ENCODE measurements at regions not wholly inside any gene's neighbourhood (a gene's known extent, or its start where the extent isn't known, plus 50 kb on each side); places are given as distances from the start of the nearest gene placed in this dataset.

DNA sequence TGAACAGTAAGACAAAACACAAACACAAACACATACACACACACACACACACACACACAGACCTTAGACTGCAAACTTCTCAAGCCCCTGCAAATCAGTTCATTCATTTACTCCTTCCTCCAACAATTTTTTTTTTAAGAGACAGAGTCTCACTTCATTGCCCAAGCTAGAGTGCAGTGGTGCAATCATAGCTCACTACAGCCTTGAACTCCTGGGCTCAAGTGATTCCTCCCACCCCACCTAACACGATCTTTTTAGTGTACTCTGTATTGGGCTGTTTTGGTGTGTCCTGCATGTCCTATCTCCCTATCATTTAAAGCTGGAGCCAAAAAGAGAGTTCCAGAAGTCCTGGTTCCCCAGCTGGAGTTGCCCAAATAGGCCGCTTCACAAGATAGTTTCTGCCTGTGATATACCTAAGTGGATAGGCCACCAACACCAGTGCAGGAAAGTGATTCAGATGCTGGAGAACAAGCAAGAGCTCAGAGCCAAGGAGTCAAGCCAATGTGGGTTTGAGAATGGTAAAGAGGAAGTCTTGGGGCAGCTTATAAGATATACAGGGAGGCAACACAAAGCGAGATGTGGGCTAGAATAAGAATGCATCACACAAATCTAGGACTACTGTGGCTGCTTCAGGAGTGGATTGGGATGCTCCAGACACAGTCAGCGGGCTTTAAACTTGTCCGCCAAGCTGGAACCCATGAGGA, 85.4 kb upstream of the RAPGEF2 start:
- no peak overlapping the region for H4K8ac ChIP-seq (ENCODE audit: low read length)
- H3K27me3 ChIP-seq (ENCODE audit: control insufficient read depth in 1 of 2, insufficient read depth in 1 of 2, low read length in 2 of 2): no peaks in the 10 kb centered on the region
- no peak for DNase-seq
- no peak overlapping the region for H2AFZ ChIP-seq (ENCODE audit: low read depth, low read length)
- no peak overlapping the region for H2BK120ac ChIP-seq (ENCODE audit: low read depth, low read length)
- no peaks in the 10 kb centered on the region for H3K4me1 ChIP-seq (ENCODE audit: control insufficient read depth, insufficient read depth, low read depth, low read length)
- no peak overlapping the region for H3K9ac ChIP-seq (ENCODE audit: low read length)
- H2BK5ac ChIP-seq (ENCODE audit: low read depth, low read length, poor library complexity, severe bottlenecking): no peak overlapping the region
- H3K14ac ChIP-seq (ENCODE audit: low read length in 2 of 2): no peak overlapping the region
- H3K4ac ChIP-seq (ENCODE audit: low read depth in 1 of 2, low read length in 2 of 2): no peak overlapping the region
- H3K79me1 ChIP-seq (replicated peaks; ENCODE audit: low read length, poor library complexity, severe bottlenecking): no peaks in the 10 kb centered on the region
- H3K9me3 ChIP-seq (ENCODE audit: control insufficient read depth, low read length): no peaks in the 10 kb centered on the region
- H3K4me2 ChIP-seq (ENCODE audit: low read length, poor library complexity, severe bottlenecking): no peak overlapping the region
- H3K27ac ChIP-seq (ENCODE audit: low read length, poor library complexity, severe bottlenecking): peak overlapping the region; percentile 81
- no peak overlapping the region for H4K91ac ChIP-seq (ENCODE audit: low read length)
- WGBS: 84% methylated on average over 5 of the region's 5 CpGs
- no peak overlapping the region for H3K23ac ChIP-seq (ENCODE audit: low read length in 2 of 2)
- H3K18ac ChIP-seq (ENCODE audit: low read depth in 1 of 2, low read length in 2 of 2): no peak overlapping the region
- H2BK15ac ChIP-seq (ENCODE audit: low read depth, poor library complexity, severe bottlenecking): no peak overlapping the region
- H3K36me3 ChIP-seq (ENCODE audit: control insufficient read depth in 1 of 2, insufficient read depth in 2 of 2, low read depth in 1 of 2, low read length in 2 of 2): no peaks in the 10 kb centered on the region
- H2AK5ac ChIP-seq (ENCODE audit: low read length, severe bottlenecking): peak overlapping the region; percentile 54
- H3K4me3 ChIP-seq (ENCODE audit: insufficient read depth in 1 of 2, low read depth in 1 of 2, low read length in 2 of 2): no peak overlapping the region
- H2BK12ac ChIP-seq (ENCODE audit: low read length in 2 of 2): no peak overlapping the region

GRCh38 chr4:159018062-159018629, 84.7 kb upstream of the RAPGEF2 start:
- H3K79me1 ChIP-seq (replicated peaks; ENCODE audit: low read length, poor library complexity, severe bottlenecking): no peaks in the 10 kb centered on the region
- H3K27ac ChIP-seq (ENCODE audit: low read length, poor library complexity, severe bottlenecking): no peak overlapping the region
- H3K4ac ChIP-seq (ENCODE audit: low read depth in 1 of 2, low read length in 2 of 2): no peak overlapping the region
- H2AFZ ChIP-seq (ENCODE audit: low read depth, low read length): no peak overlapping the region
- H2BK15ac ChIP-seq (ENCODE audit: low read depth, poor library complexity, severe bottlenecking): no peak overlapping the region
- no peak overlapping the region for H3K9ac ChIP-seq (ENCODE audit: low read length)
- H3K18ac ChIP-seq (ENCODE audit: low read depth in 1 of 2, low read length in 2 of 2): no peak overlapping the region
- no peak overlapping the region for H2BK120ac ChIP-seq (ENCODE audit: low read depth, low read length)
- no peak overlapping the region for H3K4me2 ChIP-seq (ENCODE audit: low read length, poor library complexity, severe bottlenecking)
- H3K4me1 ChIP-seq (ENCODE audit: control insufficient read depth, insufficient read depth, low read depth, low read length): no peaks in the 10 kb centered on the region
- no peak overlapping the region for H4K8ac ChIP-seq (ENCODE audit: low read length)
- H3K23ac ChIP-seq (ENCODE audit: low read length in 2 of 2): no peak overlapping the region
- H3K14ac ChIP-seq (ENCODE audit: low read length in 2 of 2): no peak overlapping the region
- no peaks in the 10 kb centered on the region for H3K9me3 ChIP-seq (ENCODE audit: control insufficient read depth, low read length)
- no peak overlapping the region for H3K4me3 ChIP-seq (ENCODE audit: insufficient read depth in 1 of 2, low read depth in 1 of 2, low read length in 2 of 2)
- WGBS: 91% methylated on average over 3 of the region's 4 CpGs
- H2BK12ac ChIP-seq (ENCODE audit: low read length in 2 of 2): no peak overlapping the region
- H3K36me3 ChIP-seq (ENCODE audit: control insufficient read depth in 1 of 2, insufficient read depth in 2 of 2, low read depth in 1 of 2, low read length in 2 of 2): no peaks in the 10 kb centered on the region
- no peaks in the 10 kb centered on the region for H3K27me3 ChIP-seq (ENCODE audit: control insufficient read depth in 1 of 2, insufficient read depth in 1 of 2, low read length in 2 of 2)
- DNase-seq: no peak
- H2AK5ac ChIP-seq (ENCODE audit: low read length, severe bottlenecking): peak overlapping the region; percentile 54
- H4K91ac ChIP-seq (ENCODE audit: low read length): no peak overlapping the region
- H2BK5ac ChIP-seq (ENCODE audit: low read depth, low read length, poor library complexity, severe bottlenecking): no peak overlapping the region

GRCh38 chr4:159019356-159019755, 83.5 kb upstream of the RAPGEF2 start:
- H2BK12ac ChIP-seq (ENCODE audit: low read length in 2 of 2): no peak overlapping the region

DNA sequence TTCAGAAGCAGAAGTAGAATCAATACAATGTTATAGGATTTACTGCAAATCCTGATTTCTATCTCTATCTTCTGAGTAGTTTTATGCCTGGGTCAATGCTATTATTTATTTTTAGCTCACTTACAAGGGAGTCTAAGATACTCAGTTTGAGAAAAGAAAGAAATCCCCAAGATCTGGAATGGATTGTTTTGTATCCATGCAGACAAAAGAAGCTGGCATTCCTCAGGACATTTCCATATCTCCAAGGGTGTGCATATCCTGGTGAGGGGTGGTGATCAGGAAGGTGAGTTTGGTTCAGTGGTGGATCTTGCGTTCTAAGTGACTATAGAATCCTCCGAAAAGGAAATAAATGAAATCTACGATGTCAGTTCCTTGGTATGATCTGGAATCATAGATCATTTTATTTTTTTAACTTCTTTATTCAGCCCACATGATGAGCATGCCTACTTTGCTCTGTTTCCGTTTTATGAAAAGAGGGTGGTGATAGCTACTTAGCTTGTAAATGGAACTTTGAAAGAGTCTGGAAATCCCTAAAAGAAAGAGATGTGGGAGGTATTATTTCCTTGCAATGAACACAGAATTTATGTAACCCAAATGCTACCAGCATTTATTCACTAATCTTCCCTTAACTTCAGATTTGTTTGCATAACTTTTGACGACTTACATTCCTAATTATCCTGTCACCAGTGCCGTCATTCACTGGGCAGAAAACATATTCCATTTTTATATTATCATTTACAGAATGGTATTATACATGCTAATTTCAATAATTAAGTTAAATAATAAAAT, 81.1 kb upstream of the RAPGEF2 start:
- Histone ChIP-seq H2AFZ (ENCODE audit: low read depth, low read length) (no peak overlapping the region), H3K18ac (ENCODE audit: low read depth in 1 of 2, low read length in 2 of 2) (no peak overlapping the region), H3K9me3 (ENCODE audit: control insufficient read depth, low read length) (no peaks in the 10 kb centered on the region), H3K27ac (ENCODE audit: low read length, poor library complexity, severe bottlenecking) (no peak overlapping the region), H3K79me1 (replicated peaks; ENCODE audit: low read length, poor library complexity, severe bottlenecking) (no peaks in the 10 kb centered on the region), H3K23ac (ENCODE audit: low read length in 2 of 2) (no peak overlapping the region), H2AK5ac (ENCODE audit: low read length, severe bottlenecking) (no peak overlapping the region), H3K36me3 (ENCODE audit: control insufficient read depth in 1 of 2, insufficient read depth in 2 of 2, low read depth in 1 of 2, low read length in 2 of 2) (no peaks in the 10 kb centered on the region), H2BK5ac (ENCODE audit: low read depth, low read length, poor library complexity, severe bottlenecking) (no peak overlapping the region), H3K9ac (ENCODE audit: low read length) (no peak overlapping the region), H3K4me2 (ENCODE audit: low read length, poor library complexity, severe bottlenecking) (no peak overlapping the region), H4K91ac (ENCODE audit: low read length) (no peak overlapping the region), H2BK12ac (ENCODE audit: low read length in 2 of 2) (no peak overlapping the region), H3K4me3 (ENCODE audit: insufficient read depth in 1 of 2, low read depth in 1 of 2, low read length in 2 of 2) (no peak overlapping the region), H2BK15ac (ENCODE audit: low read depth, poor library complexity, severe bottlenecking) (no peak overlapping the region), H3K27me3 (ENCODE audit: control insufficient read depth in 1 of 2, insufficient read depth in 1 of 2, low read length in 2 of 2) (no peaks in the 10 kb centered on the region), H3K4ac (ENCODE audit: low read depth in 1 of 2, low read length in 2 of 2) (no peak overlapping the region), H2BK120ac (ENCODE audit: low read depth, low read length) (no peak overlapping the region), H4K8ac (ENCODE audit: low read length) (no peak overlapping the region), H3K14ac (ENCODE audit: low read length in 2 of 2) (no peak overlapping the region), H3K4me1 (ENCODE audit: control insufficient read depth, insufficient read depth, low read depth, low read length) (no peaks in the 10 kb centered on the region)
- DNase-seq: no peak
- WGBS: 75% methylated on average over 4 of the region's 6 CpGs

More at GRCh38 chr4:159019356-159019755, 83.5 kb upstream of the RAPGEF2 start:
- Histone ChIP-seq H2BK5ac (ENCODE audit: low read depth, low read length, poor library complexity, severe bottlenecking) (no peak overlapping the region), H3K4me3 (ENCODE audit: insufficient read depth in 1 of 2, low read depth in 1 of 2, low read length in 2 of 2) (no peak overlapping the region), H4K91ac (ENCODE audit: low read length) (no peak overlapping the region), H3K27me3 (ENCODE audit: control insufficient read depth in 1 of 2, insufficient read depth in 1 of 2, low read length in 2 of 2) (no peaks in the 10 kb centered on the region), H3K9me3 (ENCODE audit: control insufficient read depth, low read length) (no peaks in the 10 kb centered on the region), H2AK5ac (ENCODE audit: low read length, severe bottlenecking) (no peak overlapping the region), H2BK120ac (ENCODE audit: low read depth, low read length) (no peak overlapping the region), H3K18ac (ENCODE audit: low read depth in 1 of 2, low read length in 2 of 2) (no peak overlapping the region), H4K8ac (ENCODE audit: low read length) (no peak overlapping the region), H3K4ac (ENCODE audit: low read depth in 1 of 2, low read length in 2 of 2) (no peak overlapping the region), H3K14ac (ENCODE audit: low read length in 2 of 2) (no peak overlapping the region), H3K9ac (ENCODE audit: low read length) (no peak overlapping the region), H3K4me2 (ENCODE audit: low read length, poor library complexity, severe bottlenecking) (no peak overlapping the region), H2BK15ac (ENCODE audit: low read depth, poor library complexity, severe bottlenecking) (no peak overlapping the region), H3K36me3 (ENCODE audit: control insufficient read depth in 1 of 2, insufficient read depth in 2 of 2, low read depth in 1 of 2, low read length in 2 of 2) (no peaks in the 10 kb centered on the region), H3K23ac (ENCODE audit: low read length in 2 of 2) (no peak overlapping the region), H3K79me1 (replicated peaks; ENCODE audit: low read length, poor library complexity, severe bottlenecking) (no peaks in the 10 kb centered on the region), H2AFZ (ENCODE audit: low read depth, low read length) (no peak overlapping the region), H3K4me1 (ENCODE audit: control insufficient read depth, insufficient read depth, low read depth, low read length) (no peaks in the 10 kb centered on the region), H3K27ac (ENCODE audit: low read length, poor library complexity, severe bottlenecking) (no peak overlapping the region)
- WGBS: 79% methylated on average over 5 of the region's 5 CpGs
- DNase-seq: no peak

Data from mesenchymal stem cell (in vitro differentiated cells and primary cell).